GM12873 (cell line): ENCODE measurements at regions not wholly inside any gene's neighbourhood (a gene's known extent, or its start where the extent isn't known, plus 50 kb on each side); places are given as distances from the start of the nearest gene placed in this dataset.

Experiments used
- TF ChIP-seq, protein P1 (sequence below): IDR thresholded peaks from 2 replicates; pipeline ENCODE4 v1.5.1; 2012; ENCODE audit warnings: low read depth, mild to moderate bottlenecking, moderate library complexity, low read length, control low read depth; ENCODE audit not compliant: insufficient read depth; ENCODE audit errors: missing control alignments

DNA sequence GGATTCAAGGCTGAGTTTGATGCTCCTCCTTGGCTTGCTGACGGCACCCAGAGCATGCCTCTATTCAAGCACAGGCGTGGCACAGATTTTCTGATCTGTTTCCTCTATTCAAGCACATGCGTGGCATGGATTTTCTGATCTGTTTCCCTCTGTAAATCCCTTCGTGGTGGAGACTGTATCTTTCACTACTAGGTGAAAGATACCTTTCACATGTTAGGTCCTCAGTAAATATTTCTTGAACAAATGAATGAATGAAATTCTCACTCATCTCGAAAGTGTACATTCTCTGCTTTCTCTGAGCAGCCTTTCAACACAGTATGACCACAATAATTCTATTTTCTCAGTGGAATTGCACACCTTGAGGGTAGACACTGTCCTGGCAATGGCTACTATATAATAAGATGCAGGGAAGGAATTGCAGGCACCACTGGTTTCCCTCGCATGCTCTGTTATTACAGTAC, 72.6 kb upstream of the F13A1 start:
- TF ChIP-seq, protein P1, sequence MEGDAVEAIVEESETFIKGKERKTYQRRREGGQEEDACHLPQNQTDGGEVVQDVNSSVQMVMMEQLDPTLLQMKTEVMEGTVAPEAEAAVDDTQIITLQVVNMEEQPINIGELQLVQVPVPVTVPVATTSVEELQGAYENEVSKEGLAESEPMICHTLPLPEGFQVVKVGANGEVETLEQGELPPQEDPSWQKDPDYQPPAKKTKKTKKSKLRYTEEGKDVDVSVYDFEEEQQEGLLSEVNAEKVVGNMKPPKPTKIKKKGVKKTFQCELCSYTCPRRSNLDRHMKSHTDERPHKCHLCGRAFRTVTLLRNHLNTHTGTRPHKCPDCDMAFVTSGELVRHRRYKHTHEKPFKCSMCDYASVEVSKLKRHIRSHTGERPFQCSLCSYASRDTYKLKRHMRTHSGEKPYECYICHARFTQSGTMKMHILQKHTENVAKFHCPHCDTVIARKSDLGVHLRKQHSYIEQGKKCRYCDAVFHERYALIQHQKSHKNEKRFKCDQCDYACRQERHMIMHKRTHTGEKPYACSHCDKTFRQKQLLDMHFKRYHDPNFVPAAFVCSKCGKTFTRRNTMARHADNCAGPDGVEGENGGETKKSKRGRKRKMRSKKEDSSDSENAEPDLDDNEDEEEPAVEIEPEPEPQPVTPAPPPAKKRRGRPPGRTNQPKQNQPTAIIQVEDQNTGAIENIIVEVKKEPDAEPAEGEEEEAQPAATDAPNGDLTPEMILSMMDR: no peak

DNA sequence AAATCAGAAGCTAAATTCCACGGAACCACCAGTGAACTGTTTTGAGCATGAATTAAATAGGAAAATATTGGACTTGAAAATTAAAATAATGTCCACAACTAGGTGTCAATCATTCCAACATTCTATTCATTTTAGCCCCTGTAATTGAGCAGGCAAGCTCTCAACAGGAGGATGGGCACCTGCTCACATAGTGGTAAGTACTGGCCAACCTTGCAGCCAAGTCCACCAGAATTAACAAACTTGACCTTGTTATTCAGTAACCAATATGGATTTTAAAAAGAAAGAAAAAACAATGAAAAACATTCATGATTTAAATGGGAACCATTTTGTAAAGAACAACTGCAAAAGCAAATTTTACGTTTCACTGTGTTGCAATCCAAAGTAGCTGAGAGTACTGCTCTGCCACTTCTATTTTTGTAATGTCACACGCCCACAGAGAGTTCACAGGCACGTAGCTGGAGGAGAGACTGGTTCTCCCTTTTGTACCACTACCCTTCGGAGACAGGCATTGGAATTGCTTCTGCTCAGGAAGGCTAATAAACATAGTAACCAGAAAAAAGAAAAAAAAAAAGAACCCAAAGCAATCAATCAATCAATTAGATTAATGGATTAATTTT, 75.2 kb upstream of the F13A1 start:
- TF ChIP-seq, protein P1: no peak

DNA sequence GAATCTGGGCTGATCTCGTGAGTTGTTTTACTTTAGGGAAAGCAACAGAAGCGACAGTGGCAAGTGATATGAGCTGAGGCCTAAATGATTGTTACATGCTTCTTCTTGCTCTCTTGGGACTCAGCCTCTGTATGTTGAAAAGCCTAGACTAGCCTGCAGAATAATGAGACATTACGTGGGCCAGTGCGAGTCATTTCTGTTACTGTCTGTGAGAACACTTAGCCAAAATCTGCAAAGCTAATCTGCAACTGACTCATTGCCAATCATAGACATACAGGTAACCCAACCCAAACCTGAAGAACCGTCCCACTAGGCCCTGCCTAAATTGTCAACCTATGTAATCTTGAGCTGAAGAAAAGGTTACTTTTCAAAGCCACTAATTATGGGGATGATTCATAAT, 77.4 kb upstream of the F13A1 start:
- TF ChIP-seq, protein P1: no peak

DNA sequence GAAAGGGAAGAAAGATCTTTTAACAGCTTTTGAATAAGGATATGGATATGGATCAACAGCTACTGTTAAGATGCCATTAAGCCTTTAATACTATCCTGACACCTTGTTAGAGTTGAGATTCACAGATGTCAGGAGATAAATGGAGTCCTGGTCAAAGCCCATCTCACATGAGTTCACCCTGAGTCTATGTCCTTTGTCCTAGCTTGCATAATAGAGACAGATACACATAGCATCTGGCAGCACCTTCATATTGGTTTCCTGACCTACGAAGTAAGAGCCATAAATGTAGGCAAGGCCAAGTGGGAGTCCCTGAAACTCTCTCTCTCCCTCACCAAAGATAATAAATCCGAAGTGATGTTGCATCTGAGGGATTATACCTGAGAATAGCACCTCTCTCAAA, 79.1 kb upstream of the F13A1 start:
- TF ChIP-seq, protein P1: no peak

DNA sequence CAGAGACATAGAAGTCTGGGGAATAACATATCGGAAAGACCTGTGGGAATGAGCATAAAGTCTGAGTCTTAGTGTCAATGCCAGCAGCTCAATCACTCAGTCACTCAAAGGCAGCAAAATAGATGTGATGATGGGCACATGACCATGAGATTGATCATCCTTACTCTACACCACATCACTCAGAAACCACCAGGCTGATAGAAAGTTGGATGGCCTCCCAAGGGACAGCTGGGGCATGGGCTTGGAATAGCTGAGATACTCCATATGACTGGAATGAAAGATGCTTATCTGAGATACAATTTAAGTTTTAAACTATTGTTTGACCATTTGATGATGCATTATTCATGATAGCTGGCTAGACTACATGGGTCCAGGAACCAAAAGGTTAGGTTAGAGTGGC, 80.9 kb upstream of the F13A1 start:
- TF ChIP-seq, protein P1: no peak

DNA sequence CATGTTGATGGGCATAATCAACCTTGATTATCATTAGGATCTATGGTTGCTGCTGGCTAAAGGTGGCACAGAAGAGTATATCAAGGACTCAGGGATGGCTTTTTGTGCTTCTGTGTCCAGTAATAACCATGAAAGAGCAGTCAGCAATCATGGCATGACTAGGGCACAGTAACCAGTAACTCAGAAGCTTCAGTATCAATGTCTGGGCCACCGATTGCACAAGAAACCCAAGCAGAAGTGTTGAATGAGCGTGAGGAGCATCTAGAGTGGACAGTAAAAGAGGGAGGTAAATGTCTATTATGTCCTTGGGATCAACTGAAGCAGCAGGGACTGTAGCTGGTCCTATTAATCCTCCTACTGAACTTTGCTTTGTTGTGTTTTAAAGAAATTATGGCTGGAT, 81.5 kb upstream of the F13A1 start:
- TF ChIP-seq, protein P1: no peak

DNA sequence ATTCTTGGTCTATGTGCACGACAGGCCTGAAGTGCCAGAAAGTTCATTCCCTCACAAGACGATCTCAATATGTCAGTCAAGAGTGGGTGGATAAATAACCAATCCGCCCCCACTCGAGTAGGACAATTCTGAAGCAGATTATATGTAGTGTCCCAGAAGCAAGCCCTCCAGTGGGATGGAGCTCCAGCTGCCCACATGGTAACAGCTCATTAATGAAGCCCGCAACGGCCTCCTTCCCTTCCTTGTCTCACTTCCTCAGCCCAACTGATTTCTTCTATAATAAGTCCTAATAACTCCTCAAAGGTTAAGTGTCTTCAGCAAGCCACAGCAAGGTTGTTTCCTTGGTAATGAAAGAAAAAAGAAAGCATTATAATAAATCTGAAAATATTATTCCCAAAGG, 82.1 kb upstream of the F13A1 start:
- TF ChIP-seq, protein P1: no peak
